Endothelial cell of umbilical vein (primary cell): ENCODE measurements at regions not wholly inside any gene's neighbourhood (a gene's known extent, or its start where the extent isn't known, plus 50 kb on each side); places are given as distances from the start of the nearest gene placed in this dataset.

Experiments
- BruUV-seq: library from RNA; stranded (reverse); fragments of 400-500 nt; replicated peaks from 2 replicates; lab custom pipeline; 2021; lab: Mats Ljungman, UMichigan
- CTCF ChIA-PET: fragments of 300-600, 350-600 bp; sonication (Branson Sonifier 250); formaldehyde crosslinking; loops from one replicate; lab custom pipeline; 2021; ENCODE audit warnings: antibody characterized with exemption, inconsistent platforms; lab: Charles Lee
- POLR2A ChIA-PET: fragments of 300-600, 350-600 bp; sonication (Branson Sonifier 250); formaldehyde crosslinking; loops from one replicate; lab custom pipeline; 2021; ENCODE audit warnings: antibody characterized with exemption, inconsistent platforms; lab: Charles Lee
- DNase-seq: peaks from one replicate; pipeline ENCODE4 v3.0.0-alpha.2; 2011; ENCODE audit warnings: low read depth, low spot score
- FAIRE-seq: peaks from 2 replicates; lab custom pipeline; 2011; peaks lifted over from hg19 to GRCh38; lab: Jason Lieb, UNC
- H2AFZ ChIP-seq: 2 replicates; pipeline ENCODE4 v1.6.0; 2012; ENCODE audit warnings: low read depth, low read length, control low read depth, inconsistent platforms
- H3K27ac ChIP-seq: 2 replicates; pipeline ENCODE4 v1.5.1; 2011; ENCODE audit warnings: low read depth, mild to moderate bottlenecking, control low read depth, low read length, moderate library complexity; ENCODE audit not compliant: insufficient read depth
- H3K27me3 ChIP-seq, 2 experiments: 2 replicates each; pipeline versions ENCODE4 v1.6.0 to v1.6.1; 2011; ENCODE audit warnings: low read length in 2 of 2, mixed read lengths in 1 of 2; ENCODE audit not compliant: control insufficient read depth in 2 of 2, insufficient read depth in 2 of 2
- H3K36me3 ChIP-seq, 2 experiments: 2 replicates in 1 of 2; 3 replicates in 1 of 2; pipeline ENCODE4 v1.5.1; 2011; ENCODE audit warnings: low read length in 2 of 2, mild to moderate bottlenecking in 1 of 2, moderate library complexity in 1 of 2; ENCODE audit not compliant: control insufficient read depth in 2 of 2, insufficient read depth in 2 of 2; ENCODE audit errors: extremely low read depth in 1 of 2
- H3K4me1 ChIP-seq: 3 replicates; pipeline ENCODE4 v1.5.1; 2011; ENCODE audit warnings: mild to moderate bottlenecking, low read length; ENCODE audit not compliant: control insufficient read depth, insufficient read depth; ENCODE audit errors: extremely low read depth
- H3K4me2 ChIP-seq: 2 replicates; pipeline ENCODE4 v1.6.1; 2011; ENCODE audit warnings: low read length, control low read depth, mixed read lengths; ENCODE audit not compliant: insufficient read depth
- H3K4me3 ChIP-seq, 3 experiments: fragments of 200-600 bp in 1 of 3; sonication (generic), shearing (Covaris generic) in 1 of 3; replicated peaks in 1 of 3; 2 replicates each; pipeline ENCODE4 v1.5.1; 2011 to 2016; ENCODE audit warnings: control low read depth in 3 of 3, low read length in 3 of 3, mild to moderate bottlenecking in 2 of 3, inconsistent platforms in 1 of 3, low read depth in 1 of 3, moderate library complexity in 1 of 3; ENCODE audit not compliant: insufficient read depth in 1 of 3
- H3K79me2 ChIP-seq: 2 replicates; pipeline ENCODE4 v1.6.0; 2012; ENCODE audit warnings: low read length, inconsistent platforms; ENCODE audit not compliant: control insufficient read depth, insufficient read depth
- H3K9ac ChIP-seq: replicated peaks from 2 replicates; pipeline ENCODE3; 2011; ENCODE audit warnings: low read length, control low read depth; ENCODE audit not compliant: insufficient read depth; ENCODE audit errors: extremely low read depth
- H3K9me1 ChIP-seq: replicated peaks from 3 replicates; pipeline ENCODE4 v1.6.0; 2011; ENCODE audit warnings: mild to moderate bottlenecking, low read length; ENCODE audit not compliant: control insufficient read depth, insufficient read depth; ENCODE audit errors: extremely low read depth
- H3K9me3 ChIP-seq: replicated peaks from 2 replicates; pipeline ENCODE4 v1.5.1; 2012; ENCODE audit warnings: low read length, inconsistent platforms; ENCODE audit not compliant: control insufficient read depth, insufficient read depth
- H4K20me1 ChIP-seq: replicated peaks from 2 replicates; pipeline ENCODE3; 2011; ENCODE audit warnings: mild to moderate bottlenecking, low read length; ENCODE audit not compliant: control insufficient read depth, insufficient read depth; ENCODE audit errors: extremely low read depth
- CTCF ChIP-seq, 2 donors: IDR thresholded peaks; 1 replicate in 1 of 2; 2 replicates in 1 of 2; pipeline ENCODE4 v1.5.1; 2011; ENCODE audit warnings: low read length in 2 of 2, mild to moderate bottlenecking in 2 of 2, moderate library complexity in 2 of 2, control low read depth in 1 of 2, inconsistent platforms in 1 of 2, low read depth in 1 of 2; ENCODE audit not compliant: insufficient read depth in 1 of 2; ENCODE audit errors: extremely low read depth in 1 of 2
- EZH2 ChIP-seq: IDR thresholded peaks from 2 replicates; pipeline ENCODE4 v1.6.1; 2012; ENCODE audit warnings: borderline replicate concordance, low read depth, mild to moderate bottlenecking, moderate library complexity, low read length, inconsistent platforms; ENCODE audit not compliant: severe bottlenecking
- FOS ChIP-seq: IDR thresholded peaks from 2 replicates; pipeline ENCODE4 v1.6.1; 2011; ENCODE audit warnings: mild to moderate bottlenecking, low read length, moderate library complexity, borderline replicate concordance; ENCODE audit not compliant: insufficient read depth
- GATA2 ChIP-seq: IDR thresholded peaks from 2 replicates; pipeline ENCODE4 v1.7.0; 2011; ENCODE audit warnings: low read depth, mild to moderate bottlenecking, moderate library complexity, mixed read lengths, low read length; ENCODE audit not compliant: insufficient read length, insufficient read depth
- JUN ChIP-seq: IDR thresholded peaks from 2 replicates; pipeline ENCODE4 v1.6.1; 2011; ENCODE audit warnings: borderline replicate concordance, low read depth; ENCODE audit not compliant: insufficient read length, insufficient read depth
- MYC ChIP-seq: IDR thresholded peaks from one replicate; pipeline ENCODE4 v1.6.1; 2011; ENCODE audit warnings: mild to moderate bottlenecking, low read depth, low read length
- POLR2A ChIP-seq: IDR thresholded peaks from 2 replicates; pipeline ENCODE4 v1.6.1; 2012; ENCODE audit warnings: low read depth, mild to moderate bottlenecking, control low read depth, low read length
- POLR2AphosphoS5 ChIP-seq: IDR thresholded peaks from 2 replicates; pipeline ENCODE4 v1.6.1; 2012; ENCODE audit warnings: low read depth, mild to moderate bottlenecking, control low read depth, low read length, moderate library complexity; ENCODE audit not compliant: insufficient read depth
- dilution Hi-C: fragments of 300-500 bp; cut with MboI; formaldehyde crosslinking; loops from one replicate; pipeline ENCODE4 v1.15.0; 2019; ENCODE audit warnings: low sequenced_read_pairs; ENCODE audit not compliant: extremely low pct_ligation_motif_present
- intact Hi-C: fragments of 100-400 bp; cut with micrococcal nuclease; formaldehyde crosslinking; loops from one replicate; pipeline ENCODE4 v1.10.0; 2022
- TF ChIP-seq, protein P1 (sequence below): IDR thresholded peaks from 2 replicates; pipeline ENCODE4 v1.6.1; 2011; ENCODE audit not compliant: insufficient read depth, insufficient read length

GRCh38 chr1:88457197-88457596 lies 226.9 kb upstream of the PKN2 start:
- Histone ChIP-seq H3K4me1 (peaks cover 2% of the 10 kb centered on the region), H3K4me3 (no peak overlapping the region), H4K20me1 (no peaks in the 10 kb centered on the region), H3K36me3 (no peaks in the 10 kb centered on the region), H2AFZ (no peak overlapping the region), H3K4me2 (no peak overlapping the region), H3K9me3 (no peaks in the 10 kb centered on the region), H3K9me1 (no peaks in the 10 kb centered on the region), H3K9ac (no peak overlapping the region), H3K27ac (no peak overlapping the region), H3K27me3 (peaks cover 13 to 14% of the 10 kb centered on the region in 2 experiments), H3K79me2 (no peaks in the 10 kb centered on the region)
- CTCF ChIA-PET, result no interaction called here
- DNase-seq, result no peak
- POLR2A ChIA-PET, result no interaction called here
- intact Hi-C loops, result no loop called here
- BruUV-seq, result no TSS peak
- TF ChIP-seq, protein P1, sequence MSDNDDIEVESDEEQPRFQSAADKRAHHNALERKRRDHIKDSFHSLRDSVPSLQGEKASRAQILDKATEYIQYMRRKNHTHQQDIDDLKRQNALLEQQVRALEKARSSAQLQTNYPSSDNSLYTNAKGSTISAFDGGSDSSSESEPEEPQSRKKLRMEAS, result no peak
- TF ChIP-seq MYC (no peak), GATA2 (no peak), POLR2AphosphoS5 (no peak), EZH2 (no peak), FOS (no peak), POLR2A (no peak), JUN (no peak), CTCF (IDR thresholded peaks at IDR 0.05; ENCODE audit: extremely low read depth in 1 of 2, insufficient read depth in 1 of 2, low read depth in 1 of 2, low read length in 2 of 2) (no peak)
- no peak for FAIRE-seq
- dilution Hi-C loops, result no loop called here
